ENCODE measurements at regions not wholly inside any gene's neighbourhood (a gene's known extent, or its start where the extent isn't known, plus 50 kb on each side); places are given as distances from the start of the nearest gene placed in this dataset.

DNA sequence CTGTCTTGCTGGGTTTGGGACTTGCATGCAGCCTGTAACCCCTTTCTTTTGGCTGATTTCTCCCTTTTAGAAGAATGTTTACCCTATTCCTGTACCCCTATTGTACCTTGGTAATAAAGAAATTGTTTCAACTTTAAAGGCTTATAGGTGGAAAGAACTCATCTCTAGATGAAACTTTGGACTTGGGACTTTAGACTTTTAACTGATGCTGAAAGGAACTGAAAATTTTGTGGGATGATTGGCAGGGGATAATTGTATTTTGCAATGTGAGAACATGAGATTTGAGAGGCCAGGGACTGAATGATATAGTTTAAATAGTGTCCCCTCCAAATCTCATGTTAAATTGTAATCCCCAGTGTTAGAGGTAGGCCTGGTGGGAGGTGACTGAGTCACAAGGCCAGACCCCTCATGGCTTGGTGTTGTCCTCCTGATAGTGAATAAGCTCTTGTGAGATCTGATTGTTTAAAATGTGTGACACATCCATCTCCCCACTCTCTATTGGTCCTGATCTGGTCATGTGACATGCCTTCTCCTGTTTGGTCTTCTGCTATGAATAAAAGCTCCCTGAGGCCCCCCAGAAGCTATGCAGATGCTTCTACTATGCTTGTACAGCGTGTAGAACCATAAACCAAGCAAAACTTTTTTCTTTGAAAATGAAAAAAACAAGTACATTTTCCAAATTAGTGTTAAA, 1621.3 kb upstream of the B3GALT2 start:
- DNase-seq (ENCODE audit: low read depth), result no peak
- TF ChIP-seq, protein P1, sequence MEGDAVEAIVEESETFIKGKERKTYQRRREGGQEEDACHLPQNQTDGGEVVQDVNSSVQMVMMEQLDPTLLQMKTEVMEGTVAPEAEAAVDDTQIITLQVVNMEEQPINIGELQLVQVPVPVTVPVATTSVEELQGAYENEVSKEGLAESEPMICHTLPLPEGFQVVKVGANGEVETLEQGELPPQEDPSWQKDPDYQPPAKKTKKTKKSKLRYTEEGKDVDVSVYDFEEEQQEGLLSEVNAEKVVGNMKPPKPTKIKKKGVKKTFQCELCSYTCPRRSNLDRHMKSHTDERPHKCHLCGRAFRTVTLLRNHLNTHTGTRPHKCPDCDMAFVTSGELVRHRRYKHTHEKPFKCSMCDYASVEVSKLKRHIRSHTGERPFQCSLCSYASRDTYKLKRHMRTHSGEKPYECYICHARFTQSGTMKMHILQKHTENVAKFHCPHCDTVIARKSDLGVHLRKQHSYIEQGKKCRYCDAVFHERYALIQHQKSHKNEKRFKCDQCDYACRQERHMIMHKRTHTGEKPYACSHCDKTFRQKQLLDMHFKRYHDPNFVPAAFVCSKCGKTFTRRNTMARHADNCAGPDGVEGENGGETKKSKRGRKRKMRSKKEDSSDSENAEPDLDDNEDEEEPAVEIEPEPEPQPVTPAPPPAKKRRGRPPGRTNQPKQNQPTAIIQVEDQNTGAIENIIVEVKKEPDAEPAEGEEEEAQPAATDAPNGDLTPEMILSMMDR (conservative IDR thresholded peaks at IDR 0.05; ENCODE audit: low read depth, low read length), result no peak
- H3K4me3 ChIP-seq (ENCODE audit: low read depth, low read length), result no peak overlapping the region

DNA sequence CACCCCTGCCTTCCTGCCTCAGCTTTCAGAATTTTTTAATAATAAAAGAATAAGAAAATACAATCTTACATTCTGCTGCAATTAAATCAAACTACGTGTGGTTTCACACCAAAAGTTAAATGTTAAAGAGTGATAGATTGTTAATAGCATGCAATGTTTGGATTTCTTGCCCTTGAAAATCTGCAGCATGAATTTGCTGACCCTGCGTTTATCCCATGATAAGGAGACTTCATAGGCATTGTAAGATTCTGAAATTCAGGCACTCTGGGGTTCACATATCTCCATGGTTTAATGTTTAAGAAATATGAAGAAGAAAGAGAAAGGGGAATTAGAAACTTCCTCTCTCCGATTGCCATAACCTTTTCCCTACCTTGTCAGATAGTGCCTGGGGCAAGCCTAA, 1616.2 kb upstream of the B3GALT2 start:
- DNase-seq (ENCODE audit: low read depth), result no peak
- H3K4me3 ChIP-seq (ENCODE audit: low read depth, low read length), result no peak overlapping the region
- TF ChIP-seq, protein P1 (conservative IDR thresholded peaks at IDR 0.05; ENCODE audit: low read depth, low read length), result no peak

DNA sequence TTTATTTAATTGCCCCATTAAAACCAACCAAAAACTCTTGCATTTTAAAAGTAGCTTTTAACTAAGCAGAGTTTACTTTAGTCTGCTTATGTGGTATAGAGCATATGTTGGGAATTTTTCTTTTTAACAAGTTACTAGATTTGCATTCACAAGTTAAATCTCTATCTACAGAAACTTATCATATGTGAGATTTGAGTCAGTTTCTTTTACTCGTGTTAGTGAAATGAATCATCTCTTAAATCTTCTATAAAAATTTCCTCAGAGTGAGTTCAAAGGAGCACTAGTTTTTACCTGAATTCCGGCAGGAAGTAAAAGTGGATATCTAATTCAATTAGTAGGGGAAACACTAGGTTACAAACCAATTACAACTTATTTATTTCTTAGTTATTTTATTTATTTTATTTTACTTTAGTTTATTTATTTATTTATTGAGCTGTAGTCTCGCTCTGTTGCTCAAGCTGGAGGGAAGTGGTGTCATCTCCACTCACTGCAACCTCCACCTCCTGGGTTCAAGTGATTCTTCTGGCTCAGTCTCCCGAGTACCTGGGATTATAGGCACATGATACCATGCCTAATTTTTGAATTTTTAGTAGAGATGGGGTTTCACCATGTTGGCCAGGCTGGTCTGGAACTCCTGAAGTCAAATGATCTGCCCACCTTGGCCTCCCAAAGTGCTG, 1609.6 kb upstream of the B3GALT2 start:
- DNase-seq (ENCODE audit: low read depth), result no peak

DNA sequence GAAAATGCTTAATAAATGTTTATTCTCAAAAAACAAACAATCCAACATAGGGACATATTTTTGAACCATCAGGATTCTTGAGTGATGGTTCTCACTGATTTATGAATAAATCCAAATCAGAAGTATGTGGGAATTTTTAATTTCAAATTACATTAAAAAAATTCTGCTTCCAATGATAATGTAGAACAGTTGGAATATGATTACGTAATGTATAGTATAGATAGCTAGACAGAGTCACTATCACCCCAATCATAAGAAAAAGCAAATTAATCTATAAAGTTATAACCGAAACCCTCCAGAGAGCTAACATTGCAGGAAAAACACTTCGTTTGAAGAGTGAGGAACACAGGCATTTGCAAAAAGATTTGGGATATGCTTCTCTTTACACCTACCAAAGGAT, 1600.6 kb upstream of the B3GALT2 start:
- TF ChIP-seq, protein P1 (conservative IDR thresholded peaks at IDR 0.05; ENCODE audit: low read depth, low read length), result no peak
- no peak for DNase-seq (ENCODE audit: low read depth)
- H3K4me3 ChIP-seq (ENCODE audit: low read depth, low read length), result no peak overlapping the region

More for the DNA sequence above, 1609.6 kb upstream of the B3GALT2 start:
- TF ChIP-seq, protein P1 (conservative IDR thresholded peaks at IDR 0.05; ENCODE audit: low read depth, low read length), result no peak
- H3K4me3 ChIP-seq (ENCODE audit: low read depth, low read length), result no peak overlapping the region

GRCh38 chr1:194786027-194786426, 1599.6 kb upstream of the B3GALT2 start:
- H3K4me3 ChIP-seq (ENCODE audit: low read depth, low read length), result no peak overlapping the region
- no peak for DNase-seq (ENCODE audit: low read depth)
- TF ChIP-seq, protein P1 (conservative IDR thresholded peaks at IDR 0.05; ENCODE audit: low read depth, low read length), result no peak

GRCh38 chr1:194776657-194777056, 1590.2 kb upstream of the B3GALT2 start:
- DNase-seq (ENCODE audit: low read depth), result no peak
- TF ChIP-seq, protein P1 (conservative IDR thresholded peaks at IDR 0.05; ENCODE audit: low read depth, low read length), result no peak
- H3K4me3 ChIP-seq (ENCODE audit: low read depth, low read length), result no peak overlapping the region

- H3K4me3 ChIP-seq (ENCODE audit: low read depth, low read length), result no peak overlapping the region
- TF ChIP-seq, protein P1 (conservative IDR thresholded peaks at IDR 0.05; ENCODE audit: low read depth, low read length), result no peak
- DNase-seq (ENCODE audit: low read depth), result no peak
These were observed 1588.1 kb upstream of the B3GALT2 start for GRCh38 chr1:194774535-194774934.

All from epithelial cell of proximal tubule (primary cell).